K562 (cell line): ENCODE measurements at regions not wholly inside any gene's neighbourhood (a gene's known extent, or its start where the extent isn't known, plus 50 kb on each side); places are given as distances from the start of the nearest gene placed in this dataset.

Experiments
- CHD7 ChIP-seq: fragments of 200-600 bp; sonication (generic); IDR thresholded peaks from one replicate; pipeline ENCODE4 v1.6.1; 2012; ENCODE audit warnings: mild to moderate bottlenecking, low read depth, low read length, inconsistent platforms
- GTF2F1 ChIP-seq: IDR thresholded peaks from 2 replicates; pipeline ENCODE4 v1.6.1; 2011; ENCODE audit warnings: low read depth, low read length, improper control_type of control experiment
- HMG20B ChIP-seq: fragments of 250-450 bp; sonication (Bioruptor Pico); IDR thresholded peaks from 2 replicates; pipeline ENCODE4 v1.5.0; 2021; ENCODE audit warnings: mild to moderate bottlenecking
- THRA ChIP-seq: fragments of 450-650 bp; IDR thresholded peaks from 2 replicates; pipeline ENCODE4 v1.6.1; 2017; ENCODE audit warnings: mild to moderate bottlenecking, moderate library complexity
- ZFP1 ChIP-seq: fragments of 450-650 bp; formaldehyde crosslinking; IDR thresholded peaks from 2 replicates; pipeline ENCODE4 v1.4.0; 2020; ENCODE audit warnings: mild to moderate bottlenecking, mixed read lengths
- ZNF197 ChIP-seq: fragments of 200-800 bp; sonication (Bioruptor generic); IDR thresholded peaks from 2 replicates; pipeline ENCODE4 v1.6.1; 2016; ENCODE audit warnings: low read depth, missing genetic modification characterization, missing compliant biosample characterization

DNA sequence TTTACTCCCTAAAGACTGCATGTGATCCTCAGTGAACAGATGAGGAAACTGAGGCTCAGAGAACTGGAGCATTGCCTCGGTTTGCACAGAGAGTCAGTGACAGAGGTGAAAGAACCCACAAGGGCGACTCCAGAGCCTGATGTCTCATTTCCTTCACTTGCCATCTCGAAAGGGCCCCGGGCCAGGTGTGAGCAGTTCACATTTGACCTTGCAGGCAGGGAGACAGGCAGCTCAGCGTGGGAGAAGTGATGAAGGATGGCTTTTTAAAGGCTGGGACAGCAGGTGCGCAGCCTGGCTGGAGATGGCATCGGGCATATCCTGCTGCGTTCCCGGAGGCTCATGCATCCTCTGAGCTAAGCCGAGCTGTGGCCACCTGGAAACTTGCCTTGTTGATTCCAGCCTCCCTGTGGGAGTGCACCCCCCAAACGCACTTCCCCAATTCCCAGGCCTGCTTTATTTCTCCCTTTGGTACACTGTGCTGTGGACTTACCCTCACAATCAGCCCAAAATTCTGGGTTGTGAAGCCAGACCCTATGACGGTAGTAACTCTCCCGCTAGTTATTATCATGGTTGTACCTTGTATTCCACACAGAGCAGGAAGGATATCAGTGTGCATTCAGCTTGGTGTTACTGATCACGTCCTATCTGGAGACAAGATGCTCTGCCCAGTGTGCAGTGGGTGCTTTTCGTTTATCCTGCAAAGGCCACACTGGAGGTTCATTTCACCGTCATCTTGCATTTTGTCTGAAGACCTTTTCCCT, 753.2 kb upstream of the EEF2KMT start (continued):
- TF ChIP-seq CHD7 (no peak), GTF2F1 (no peak), THRA (no peak), ZNF197 (no peak), ZFP1 (no peak), HMG20B (CRISPR knock-in tag) (no peak)
